ENCODE measurements at regions not wholly inside any gene's neighbourhood (a gene's known extent, or its start where the extent isn't known, plus 50 kb on each side); places are given as distances from the start of the nearest gene placed in this dataset.
"Not testable (repeated sequence)": the region's sequence is repeated elsewhere in the genome, so short reads cannot be mapped to it uniquely, and the experiment has no call there.

DNA sequence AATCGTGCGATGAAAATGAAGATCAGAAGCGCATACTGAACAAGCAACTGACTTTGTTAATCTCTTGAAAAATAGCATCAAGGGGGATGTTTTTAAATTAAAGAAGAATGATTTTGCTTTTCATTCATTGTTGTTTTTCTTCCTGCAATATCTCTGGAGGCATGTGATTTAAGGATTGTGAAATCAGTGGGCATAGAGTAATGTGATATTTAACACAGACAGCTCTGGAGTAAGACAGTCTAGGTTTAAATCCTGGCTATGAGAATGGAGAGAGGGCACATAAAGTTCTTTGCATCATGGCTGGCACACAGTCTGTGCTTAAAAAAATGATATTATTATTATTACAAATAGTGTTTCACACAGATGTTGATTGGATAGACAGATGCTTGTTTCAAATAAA, 243.1 kb upstream of the NBEA start:
- no peak for DNase-seq (ENCODE audit: low spot score)

DNA sequence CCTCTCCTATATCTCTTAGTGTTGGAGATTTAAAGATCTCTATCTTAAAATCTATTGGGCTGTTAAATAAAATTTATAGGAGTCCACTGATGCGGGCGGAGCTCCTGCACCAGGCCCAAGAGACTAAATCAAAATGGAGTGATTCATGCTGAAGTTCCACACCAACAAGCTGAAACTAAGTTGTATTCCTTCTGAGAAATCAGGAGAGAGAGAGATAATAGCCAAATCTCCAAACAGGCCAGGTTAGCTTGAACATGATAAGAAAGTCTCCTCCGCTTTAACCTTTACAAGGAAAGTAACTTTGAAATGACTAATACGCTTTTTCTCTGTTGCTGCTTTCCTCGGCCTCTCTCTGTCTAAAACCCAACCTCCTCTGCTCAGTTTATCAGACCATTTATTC, 241.9 kb upstream of the NBEA start:
- DNase-seq (ENCODE audit: low spot score): no peak

DNA sequence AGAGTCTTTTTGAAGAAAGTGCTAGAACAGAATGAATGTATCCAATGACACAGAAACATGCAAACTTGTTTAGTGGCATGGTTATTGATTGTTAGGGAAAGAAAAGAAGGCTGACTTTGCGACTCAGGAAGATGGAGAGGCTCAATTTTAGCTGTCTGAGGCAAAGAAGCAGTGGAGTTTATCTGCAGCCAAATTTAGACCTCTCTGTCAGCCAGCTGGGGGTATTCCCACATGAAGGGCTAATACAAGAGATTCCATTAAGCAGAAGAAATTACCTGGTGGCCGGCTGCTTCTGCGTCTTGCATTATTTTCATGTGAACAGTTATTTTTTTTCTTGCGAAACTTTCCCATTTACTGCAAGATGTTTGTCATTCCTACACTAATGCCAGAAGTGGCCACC, 240.2 kb upstream of the NBEA start:
- no peak for DNase-seq (ENCODE audit: low spot score)

DNA sequence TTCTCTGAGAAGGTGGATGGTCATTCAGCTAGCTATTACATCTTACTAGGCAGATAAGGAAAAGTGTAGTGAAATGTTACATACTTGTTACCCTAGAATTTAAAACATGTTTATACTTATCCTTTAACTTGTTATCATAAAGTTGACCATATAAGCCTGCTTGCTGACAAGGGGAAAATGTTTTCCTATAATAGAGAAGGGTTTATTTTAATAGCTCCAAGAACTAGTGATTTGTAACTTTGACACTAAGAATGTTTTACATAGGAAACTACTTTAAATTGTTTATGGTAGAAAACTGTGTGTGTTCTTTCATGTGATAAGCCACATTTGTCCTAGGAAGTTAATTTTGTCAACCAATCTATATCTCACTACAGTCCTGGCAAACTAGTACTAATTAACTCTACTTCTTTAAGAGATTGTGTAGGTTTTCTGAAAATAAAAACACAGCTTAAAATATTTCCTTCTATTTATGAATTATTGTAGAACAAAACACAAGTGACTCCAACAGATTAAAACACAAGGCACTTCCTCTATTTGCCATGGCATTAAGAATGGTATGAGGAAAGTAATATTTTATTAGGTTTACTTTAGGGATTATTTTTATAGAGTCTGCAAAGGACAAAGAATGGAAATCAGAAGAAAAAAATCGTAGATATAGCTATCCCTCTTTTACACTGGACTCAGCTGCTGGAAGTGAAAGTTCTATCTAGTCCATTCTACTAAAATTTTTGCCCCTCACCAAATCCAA, 233.3 kb upstream of the NBEA start:
- no peak for DNase-seq (ENCODE audit: low spot score)

DNA sequence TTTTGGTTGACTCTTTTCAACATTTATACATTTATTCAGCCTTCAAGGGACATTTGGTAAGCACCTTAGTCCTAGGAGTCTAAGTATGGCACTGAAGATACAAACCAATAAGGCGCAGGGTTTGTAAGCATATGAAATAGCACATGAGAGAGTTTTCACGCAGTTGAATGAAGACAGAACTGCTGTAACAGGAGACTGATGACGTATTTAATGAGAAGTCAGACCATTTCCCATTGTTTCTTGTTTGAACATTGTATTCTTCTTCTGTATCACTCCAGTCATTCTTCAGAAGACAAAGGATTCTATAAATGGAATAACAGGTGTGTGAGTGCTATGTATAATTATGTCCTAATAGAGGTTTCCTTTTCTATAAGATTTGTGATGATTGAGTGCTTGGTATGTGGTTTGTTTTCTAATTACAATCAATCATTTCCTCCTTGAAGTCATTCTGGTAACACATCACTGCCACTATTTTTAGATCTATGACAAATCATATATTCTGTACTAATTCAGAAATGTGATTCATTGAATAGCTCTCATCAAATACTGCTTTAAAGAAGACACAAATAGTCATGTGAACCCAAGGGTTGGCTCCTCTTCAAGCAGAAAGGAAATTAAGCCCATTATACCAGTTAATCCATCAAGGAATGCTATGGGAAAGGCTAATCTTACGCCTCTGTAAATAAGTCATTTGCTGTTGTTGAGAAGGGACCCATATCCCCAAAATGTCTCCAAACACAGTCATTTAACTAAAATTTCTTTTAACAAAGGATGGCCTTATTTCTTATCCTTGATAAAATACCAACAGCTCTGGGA, 222.8 kb upstream of the NBEA start:
- DNase-seq (ENCODE audit: low spot score): no peak

DNA sequence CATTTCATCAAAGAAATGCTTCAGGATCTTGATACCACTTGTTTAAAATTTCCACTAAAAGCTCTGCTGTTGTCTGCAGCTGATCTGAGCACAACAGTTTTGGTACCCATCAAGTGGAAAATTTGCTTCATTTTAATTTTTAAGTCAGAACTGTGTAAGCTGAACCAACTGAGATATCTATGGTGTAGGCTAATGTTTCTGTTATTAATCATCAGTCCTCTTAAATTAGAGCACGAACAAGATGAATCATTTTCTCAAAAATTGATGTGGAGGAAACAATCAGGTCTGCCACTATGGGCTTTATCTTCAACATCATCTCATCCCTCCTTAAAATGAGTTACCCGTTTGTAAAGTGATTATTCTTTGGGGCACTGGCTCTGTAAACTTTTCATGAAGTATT, 221.5 kb upstream of the NBEA start:
- DNase-seq (ENCODE audit: low spot score): no peak

DNA sequence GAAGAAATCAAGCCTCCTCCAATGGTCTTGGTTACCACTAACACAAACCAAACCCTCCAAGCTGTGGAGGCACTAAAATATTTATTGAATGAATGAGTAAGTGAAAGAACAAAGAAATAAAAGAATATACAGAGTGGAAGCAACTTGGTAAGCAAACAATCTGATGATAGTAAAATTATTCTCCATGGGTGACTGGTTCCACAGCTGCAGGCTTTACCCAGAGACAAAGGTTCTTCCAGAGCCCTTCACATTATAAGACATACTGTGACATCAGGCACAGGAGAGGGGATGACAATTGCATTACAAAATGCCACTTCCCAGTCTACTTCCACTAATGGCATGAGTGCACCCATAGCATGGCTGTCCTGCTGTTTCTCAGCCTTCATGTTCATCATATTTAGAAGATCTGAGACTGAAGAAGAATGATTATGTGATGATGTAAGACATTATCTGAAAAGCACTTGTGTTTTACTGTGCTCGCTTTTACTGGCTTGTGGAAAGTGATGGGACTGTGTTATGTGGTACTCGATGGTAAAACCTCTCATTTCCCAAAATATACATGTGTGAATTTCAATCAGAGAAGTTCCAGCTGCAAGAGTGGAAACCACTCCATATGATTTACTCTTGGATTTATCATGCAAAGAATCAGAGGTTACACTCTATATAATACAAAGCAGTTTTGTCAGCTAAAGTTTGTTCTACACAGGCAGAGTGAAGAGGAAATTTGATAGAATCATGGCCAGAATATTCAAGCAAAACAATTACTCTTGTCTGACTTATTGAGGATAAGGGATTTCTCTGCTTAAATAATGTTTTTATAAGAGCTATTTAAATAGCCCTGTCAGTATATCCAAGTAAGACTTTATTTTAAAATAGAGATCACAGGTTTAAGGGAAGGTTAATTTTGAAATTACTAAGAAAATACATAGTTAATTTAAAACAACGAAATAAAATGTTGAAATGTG, 220.2 kb upstream of the NBEA start:
- no peak for DNase-seq (ENCODE audit: low spot score)

DNA sequence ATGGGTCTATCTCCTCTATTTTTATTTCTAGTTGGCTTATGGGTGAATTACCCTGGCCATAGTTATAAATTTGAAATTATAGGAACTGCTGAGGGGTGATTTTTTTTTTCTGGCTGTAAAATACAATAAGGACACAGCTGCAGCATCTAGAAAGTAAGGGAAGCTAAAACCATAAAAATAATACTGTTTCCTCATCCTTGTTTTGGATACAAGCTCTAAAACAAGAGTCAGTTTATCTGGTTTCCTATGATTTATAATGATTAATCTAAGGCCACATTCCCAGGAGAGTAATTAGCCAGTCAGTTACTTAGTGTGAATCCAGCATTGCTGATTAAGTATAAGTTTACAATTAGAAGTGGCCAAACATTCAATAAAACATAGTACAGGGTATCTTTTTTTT, 219.1 kb upstream of the NBEA start:
- DNase-seq (ENCODE audit: low spot score): no peak

DNA sequence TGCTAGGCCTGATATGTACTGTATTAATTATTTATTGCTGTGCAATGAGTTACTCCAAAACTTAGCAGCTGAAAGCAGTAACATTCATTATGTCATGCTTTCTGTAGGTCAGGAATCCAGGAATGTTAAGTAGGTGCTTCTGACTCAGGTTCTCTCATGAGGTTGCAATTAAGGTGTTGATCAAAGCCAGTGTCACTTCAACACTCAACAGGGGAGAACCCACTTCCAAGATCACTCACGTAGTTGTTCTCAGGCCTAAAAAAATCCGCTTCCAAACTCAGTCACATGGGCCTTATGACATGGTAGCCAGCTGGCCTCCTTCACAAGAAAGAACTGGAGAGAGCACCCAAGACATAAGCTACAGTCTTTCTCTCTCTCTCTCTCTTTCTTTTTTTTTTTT, 211.1 kb upstream of the NBEA start:
- no peak for DNase-seq (ENCODE audit: low spot score)

DNA sequence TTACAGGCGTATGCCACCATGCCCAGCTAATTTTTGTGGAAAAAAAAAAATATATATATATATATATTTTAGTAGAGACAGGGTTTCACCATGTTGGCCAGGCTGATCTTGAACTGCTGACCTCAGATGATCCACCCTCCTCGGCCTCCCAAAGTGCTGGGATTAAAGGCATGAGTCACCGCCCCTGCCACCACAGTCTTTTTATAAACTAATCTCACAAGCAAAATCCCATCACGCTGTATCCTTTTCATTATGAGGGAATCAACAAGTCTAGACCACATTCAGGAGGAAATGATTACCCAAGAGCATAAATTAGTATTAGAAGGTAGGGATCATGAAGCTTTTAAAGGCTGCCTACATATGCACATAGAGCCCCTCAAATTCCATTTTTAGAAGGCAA, 210.6 kb upstream of the NBEA start:
- DNase-seq (ENCODE audit: low spot score): no peak

DNA sequence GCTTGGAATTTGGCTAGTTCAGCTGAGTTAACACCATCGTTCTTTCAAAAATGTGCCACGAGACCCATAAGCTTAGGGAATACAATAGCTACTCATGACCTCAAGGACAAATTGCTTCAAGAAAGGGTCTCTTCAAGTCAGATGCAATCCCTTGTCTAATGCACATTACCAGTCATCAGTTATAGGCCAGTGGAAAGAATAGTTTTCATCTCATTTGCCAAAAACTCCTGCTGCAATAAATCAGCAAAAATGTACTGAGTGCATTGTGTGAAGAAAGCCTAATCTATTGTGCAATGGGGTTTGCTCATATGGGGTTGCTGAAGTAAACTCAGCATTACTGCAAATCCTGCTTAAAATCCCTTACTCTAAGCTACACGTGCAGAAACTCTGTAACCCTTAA, 208.3 kb upstream of the NBEA start:
- DNase-seq (ENCODE audit: low spot score): no peak

DNA sequence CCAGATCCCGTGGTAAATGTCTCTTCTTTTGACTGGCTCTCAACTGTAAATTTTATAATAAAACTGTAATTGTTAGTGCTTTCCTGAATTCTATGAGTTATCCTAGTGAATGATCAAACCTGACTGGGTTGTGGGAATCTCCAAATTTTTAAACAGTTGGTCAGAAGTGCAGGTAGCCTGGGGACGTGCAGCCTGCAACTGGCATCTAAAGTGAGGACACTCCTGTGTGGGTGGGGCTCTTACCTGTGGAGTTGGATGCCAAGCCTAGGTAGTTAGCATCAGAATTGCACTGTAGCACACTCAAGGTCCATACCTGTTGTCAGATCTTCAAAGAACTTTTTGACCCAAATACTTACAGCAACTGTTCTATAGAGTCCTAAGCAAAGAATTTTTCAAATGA, 207.1 kb upstream of the NBEA start:
- DNase-seq (ENCODE audit: low spot score): no peak

DNA sequence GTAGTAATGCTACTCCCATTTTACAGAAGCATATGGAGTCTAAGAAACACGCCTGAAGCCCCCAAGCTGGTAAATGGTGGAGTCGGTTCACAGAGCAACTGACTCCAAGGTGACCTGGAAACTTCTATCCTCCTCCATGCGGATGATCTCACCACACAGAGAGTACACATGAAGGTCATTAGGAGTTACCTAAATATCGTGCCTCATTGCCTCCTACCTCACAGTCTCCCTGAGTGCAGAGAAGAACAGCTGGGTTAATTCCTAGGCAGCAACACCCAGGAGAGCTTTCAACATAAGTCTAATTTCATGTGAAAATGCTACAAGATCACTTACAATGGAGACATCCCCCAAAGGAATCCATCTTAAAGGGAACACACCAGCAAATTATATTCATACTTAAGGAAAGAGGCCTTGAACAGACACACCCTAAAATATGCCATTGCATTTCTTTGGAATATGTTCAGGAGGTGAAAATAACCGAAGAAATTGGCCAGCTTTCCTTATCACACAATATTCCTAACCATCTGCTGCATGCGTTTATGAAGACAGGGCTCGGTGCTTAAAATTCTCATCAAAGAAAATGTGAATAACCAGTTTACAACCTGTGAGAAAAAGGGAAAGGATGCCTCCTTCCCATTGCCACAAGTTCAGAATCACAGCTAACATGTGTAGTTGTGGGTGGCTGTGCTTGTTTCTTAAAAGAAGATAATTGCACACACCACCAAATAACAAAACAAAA, 203.6 kb upstream of the NBEA start:
- DNase-seq (ENCODE audit: low spot score): no peak

DNA sequence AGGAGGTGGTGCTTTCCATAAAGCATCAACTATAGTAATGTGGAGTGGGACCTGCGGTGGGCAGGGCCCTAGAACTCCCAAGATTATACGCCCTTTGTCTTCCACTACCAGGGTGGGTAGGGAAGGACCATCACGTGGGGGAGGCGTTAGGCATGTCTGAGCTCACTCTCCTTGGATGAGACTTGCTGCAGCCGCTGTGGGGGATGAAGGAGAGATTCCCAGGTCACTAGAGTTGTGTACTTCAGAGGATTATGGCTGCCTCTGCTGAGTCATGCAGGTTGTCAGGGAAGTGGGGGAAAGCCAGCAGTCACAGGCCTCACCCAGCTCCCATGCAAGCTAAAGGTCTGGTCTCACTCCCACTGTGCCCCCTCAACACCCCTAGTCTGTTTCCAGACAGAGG, 195.0 kb upstream of the NBEA start:
- not testable (repeated sequence) for DNase-seq (ENCODE audit: low spot score)

DNA sequence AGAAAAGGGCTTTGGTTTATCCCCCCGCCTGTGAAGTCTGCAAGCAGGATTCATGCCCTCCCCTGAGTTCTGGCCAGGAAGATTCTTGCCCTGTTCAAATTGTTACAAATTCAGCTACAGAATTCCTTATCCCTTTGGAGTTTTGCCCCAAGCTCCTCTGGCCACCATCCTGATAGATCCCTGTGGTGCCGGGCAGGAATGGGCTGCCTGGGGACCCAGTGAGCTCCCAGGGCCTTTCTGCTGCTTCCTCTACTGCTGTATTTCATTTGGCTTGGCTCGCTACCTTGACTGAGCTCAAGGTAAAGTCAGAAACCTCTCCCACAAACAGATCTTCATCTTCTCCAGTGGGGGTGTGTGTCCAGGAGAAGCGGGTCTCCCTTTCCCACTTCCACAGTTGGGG, 194.6 kb upstream of the NBEA start:
- no peak for DNase-seq (ENCODE audit: low spot score)

DNA sequence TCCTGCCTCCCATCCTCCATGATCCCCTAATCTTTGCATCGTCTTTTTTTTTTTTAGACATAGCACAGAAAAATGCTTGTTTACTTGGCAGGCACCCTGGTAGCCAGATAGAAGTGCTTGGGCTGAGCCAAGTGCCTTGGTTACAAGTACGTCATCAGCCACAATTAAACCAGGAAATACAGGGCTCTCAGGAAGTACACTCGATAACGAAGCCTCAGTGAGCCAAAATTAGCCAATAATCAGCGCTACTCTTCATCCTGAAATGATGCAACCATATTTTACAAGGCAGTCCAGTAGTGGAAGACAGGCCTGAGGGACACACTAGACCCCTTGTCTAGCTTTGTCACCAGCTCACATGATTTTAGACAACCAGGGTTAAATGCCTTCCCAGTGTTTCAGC, 194.0 kb upstream of the NBEA start:
- no peak for DNase-seq (ENCODE audit: low spot score)

DNA sequence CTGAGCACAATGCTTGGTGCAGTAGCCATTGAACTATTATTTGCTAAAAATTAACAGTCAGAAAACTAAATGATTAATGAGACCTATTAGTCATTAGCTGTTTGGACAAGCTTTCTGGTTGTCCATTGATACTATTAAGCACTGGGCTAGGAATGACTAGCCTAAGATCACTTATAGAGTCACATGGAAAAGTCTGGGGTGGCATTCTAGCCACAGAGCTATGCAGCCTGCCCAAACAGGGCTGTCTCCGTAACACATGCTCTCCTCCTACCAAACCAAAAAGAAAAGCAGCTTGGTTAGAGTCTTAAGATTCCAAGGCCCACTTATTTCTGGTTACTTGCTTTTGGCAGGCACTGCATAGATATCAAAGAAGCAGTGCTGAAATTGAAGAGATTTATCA, 193.5 kb upstream of the NBEA start:
- DNase-seq (ENCODE audit: low spot score): no peak

DNA sequence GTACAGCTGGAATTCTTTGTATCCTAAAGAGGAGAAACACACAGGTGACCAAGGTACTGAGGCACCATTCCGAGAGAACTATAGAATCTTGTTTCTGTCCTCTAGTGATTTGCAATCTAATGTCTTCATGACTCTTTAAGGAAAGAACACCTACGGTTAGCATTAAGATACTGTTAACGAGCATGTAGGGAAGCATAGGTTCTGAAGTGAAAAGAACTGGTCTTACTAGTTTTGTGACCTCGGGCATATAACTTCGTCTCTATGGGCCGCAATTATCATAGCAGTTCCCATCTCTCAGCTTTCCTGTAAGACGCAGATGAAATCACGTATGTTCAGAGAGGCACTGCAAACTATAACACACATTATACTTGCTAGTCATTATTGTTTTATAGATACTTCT, 193.0 kb upstream of the NBEA start:
- DNase-seq (ENCODE audit: low spot score): no peak

DNA sequence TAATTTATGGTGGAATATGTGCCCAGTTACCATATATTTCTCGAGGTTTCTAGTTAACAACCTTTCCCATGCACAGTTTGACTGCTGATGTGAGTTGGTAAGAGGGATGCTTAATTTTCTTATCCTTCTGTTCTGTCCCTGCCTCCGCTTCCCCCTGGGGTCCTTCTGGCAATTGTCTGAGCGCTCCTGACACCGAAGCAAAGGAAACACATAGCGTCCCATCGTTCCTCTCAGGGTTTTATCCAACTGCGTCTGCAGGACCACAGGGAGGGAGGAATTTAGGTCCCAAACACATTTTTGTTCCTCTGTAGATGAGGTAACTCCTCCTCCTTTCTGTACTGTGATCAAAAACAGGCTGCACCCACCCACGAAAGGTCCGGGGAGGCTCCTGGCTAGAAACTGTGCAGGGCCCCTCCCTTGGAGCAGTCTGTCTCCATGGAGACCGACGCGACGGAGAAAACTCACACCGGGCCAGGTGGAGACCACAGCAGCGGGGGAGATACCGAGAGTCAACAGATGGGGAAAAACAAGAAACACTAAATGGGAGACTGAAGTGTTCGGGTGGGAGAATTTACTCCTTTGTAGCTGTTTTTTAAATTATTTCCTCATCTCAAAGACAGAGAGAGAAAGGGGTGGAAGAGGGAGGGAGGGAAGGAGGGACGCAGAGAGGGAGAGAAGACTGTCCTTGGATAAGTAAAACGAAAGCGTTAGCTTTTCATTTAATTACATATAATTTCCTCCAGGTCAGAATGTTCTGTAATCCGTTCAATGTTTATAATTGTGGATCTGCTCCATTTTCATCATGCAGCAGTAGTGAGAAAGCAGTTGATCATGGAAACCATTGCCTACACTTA, 191.8 kb upstream of the NBEA start:
- DNase-seq (ENCODE audit: low spot score): no peak

DNA sequence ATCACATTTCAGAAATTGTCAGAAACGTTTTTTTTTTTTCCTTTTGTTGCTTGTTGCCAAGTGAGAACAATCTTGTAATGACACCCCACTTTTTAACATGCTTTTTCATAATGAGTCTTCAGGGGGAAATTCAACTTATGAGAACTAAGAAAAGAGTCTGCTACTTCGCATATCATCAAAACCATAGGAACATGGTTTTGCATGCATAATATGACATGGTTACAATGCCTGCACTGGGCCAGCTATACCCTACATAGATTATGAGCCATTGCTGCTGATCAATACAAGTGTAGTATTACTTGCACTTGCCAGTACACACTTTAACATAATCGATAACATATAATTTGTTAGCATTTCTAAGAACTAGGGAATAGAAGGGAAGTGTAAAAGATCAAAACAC, 191.0 kb upstream of the NBEA start:
- DNase-seq (ENCODE audit: low spot score): no peak

DNA sequence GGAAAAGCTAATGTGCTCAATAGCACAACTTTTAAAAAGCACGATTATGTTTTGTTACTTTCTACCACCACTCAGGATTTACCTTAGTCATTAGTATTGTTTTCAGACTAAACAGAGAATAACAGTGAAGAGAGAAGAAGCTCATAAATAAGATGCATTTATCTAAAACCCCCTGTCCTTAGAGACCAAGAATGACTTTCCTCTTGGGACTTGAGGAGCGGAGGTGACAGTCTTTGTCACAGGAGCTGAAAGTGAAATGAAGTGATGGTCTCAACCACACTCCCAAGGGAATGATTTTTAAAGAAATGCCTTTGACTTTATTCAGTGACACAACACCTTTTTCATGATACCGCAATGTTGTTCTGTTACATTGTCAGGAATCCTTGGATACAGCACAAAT, 190.6 kb upstream of the NBEA start:
- no peak for DNase-seq (ENCODE audit: low spot score)
